ENCODE measurements at regions not wholly inside any gene's neighbourhood (a gene's known extent, or its start where the extent isn't known, plus 50 kb on each side); places are given as distances from the start of the nearest gene placed in this dataset.

DNA sequence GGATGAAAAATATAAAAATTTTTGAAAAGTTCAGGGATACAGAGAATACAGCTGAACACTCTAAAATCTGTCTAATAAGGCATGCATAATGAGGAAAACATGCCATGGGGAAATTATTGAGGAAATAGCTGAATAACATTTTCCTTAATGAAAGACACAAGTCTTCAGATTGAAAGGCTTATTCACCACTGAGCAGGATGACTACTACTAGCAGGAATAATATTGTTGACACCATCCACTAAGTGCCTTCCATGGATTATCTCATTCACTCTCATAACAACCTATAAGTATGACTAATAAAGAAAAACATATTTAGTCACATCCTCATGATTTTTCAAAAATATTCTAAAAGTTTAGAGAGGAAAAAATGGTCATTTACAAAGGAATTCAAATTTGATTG is 96.7 kb upstream of the FER start:
- H3K4me1 Mint-ChIP-seq: no peaks in the 10 kb centered on the region
- H3K27me3 Mint-ChIP-seq: peaks cover 2% of the 10 kb centered on the region
- H3K27ac Mint-ChIP-seq: no peak overlapping the region
- no peak overlapping the region for H3K4me3 Mint-ChIP-seq
- intact Hi-C loops (cut with micrococcal nuclease): no loop called here
- ChIA-PET POLR2A (no interaction called here), CTCF (interaction anchor here (0.6 kb wide), 1 partner anchor 10 kb away, joined by 5 read pairs; no protein-coding TSS in a partner anchor)
- DNase-seq (no peak), ATAC-seq (ENCODE audit: low read depth) (no peak)
- peaks cover 2% of the 10 kb centered on the region for H3K36me3 Mint-ChIP-seq (ENCODE audit: low read depth)
- H3K9me3 Mint-ChIP-seq: peaks cover 7% of the 10 kb centered on the region
- TF ChIP-seq, protein P1, sequence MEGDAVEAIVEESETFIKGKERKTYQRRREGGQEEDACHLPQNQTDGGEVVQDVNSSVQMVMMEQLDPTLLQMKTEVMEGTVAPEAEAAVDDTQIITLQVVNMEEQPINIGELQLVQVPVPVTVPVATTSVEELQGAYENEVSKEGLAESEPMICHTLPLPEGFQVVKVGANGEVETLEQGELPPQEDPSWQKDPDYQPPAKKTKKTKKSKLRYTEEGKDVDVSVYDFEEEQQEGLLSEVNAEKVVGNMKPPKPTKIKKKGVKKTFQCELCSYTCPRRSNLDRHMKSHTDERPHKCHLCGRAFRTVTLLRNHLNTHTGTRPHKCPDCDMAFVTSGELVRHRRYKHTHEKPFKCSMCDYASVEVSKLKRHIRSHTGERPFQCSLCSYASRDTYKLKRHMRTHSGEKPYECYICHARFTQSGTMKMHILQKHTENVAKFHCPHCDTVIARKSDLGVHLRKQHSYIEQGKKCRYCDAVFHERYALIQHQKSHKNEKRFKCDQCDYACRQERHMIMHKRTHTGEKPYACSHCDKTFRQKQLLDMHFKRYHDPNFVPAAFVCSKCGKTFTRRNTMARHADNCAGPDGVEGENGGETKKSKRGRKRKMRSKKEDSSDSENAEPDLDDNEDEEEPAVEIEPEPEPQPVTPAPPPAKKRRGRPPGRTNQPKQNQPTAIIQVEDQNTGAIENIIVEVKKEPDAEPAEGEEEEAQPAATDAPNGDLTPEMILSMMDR (IDR thresholded peaks at IDR 0.05): no peak

GRCh38 chr5:108649646-108650045 is 98.1 kb upstream of the FER start:
- peaks cover 7% of the 10 kb centered on the region for H3K9me3 Mint-ChIP-seq
- peaks cover 2% of the 10 kb centered on the region for H3K36me3 Mint-ChIP-seq (ENCODE audit: low read depth)
- intact Hi-C loops (cut with micrococcal nuclease): no loop called here
- ATAC-seq (ENCODE audit: low read depth) (no peak), DNase-seq (no peak)
- H3K27me3 Mint-ChIP-seq: no peaks in the 10 kb centered on the region
- H3K4me3 Mint-ChIP-seq: no peak overlapping the region
- ChIA-PET POLR2A (no interaction called here), CTCF (no interaction called here)
- TF ChIP-seq, protein P1 (IDR thresholded peaks at IDR 0.05): no peak
- no peak overlapping the region for H3K27ac Mint-ChIP-seq
- H3K4me1 Mint-ChIP-seq: no peaks in the 10 kb centered on the region

DNA sequence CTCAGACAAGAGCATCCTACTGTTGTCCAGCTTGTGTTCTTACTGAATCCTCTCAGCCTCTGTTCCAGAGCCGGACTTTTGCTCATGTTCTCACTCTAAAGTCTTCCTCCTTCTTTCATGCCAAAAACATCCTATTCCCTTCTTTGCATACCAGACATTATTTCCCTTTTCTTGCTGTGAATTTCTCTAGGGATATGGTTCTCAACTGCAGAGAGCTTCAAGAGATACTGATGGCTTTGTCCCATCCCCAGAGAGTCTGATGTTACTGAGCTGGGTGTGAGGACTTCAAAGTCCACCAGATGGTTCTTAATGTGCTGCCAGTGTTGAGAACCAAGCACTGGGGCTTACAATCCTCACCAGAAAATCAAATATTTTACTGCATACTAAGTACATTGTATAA is 98.6 kb upstream of the FER start:
- no peaks in the 10 kb centered on the region for H3K4me1 Mint-ChIP-seq
- DNase-seq: no peak
- CTCF ChIA-PET: no interaction called here
- TF ChIP-seq, protein P1 (IDR thresholded peaks at IDR 0.05): no peak
- no peak for ATAC-seq (ENCODE audit: low read depth)
- intact Hi-C loops (cut with micrococcal nuclease): no loop called here
- no peak overlapping the region for H3K4me3 Mint-ChIP-seq
- H3K9me3 Mint-ChIP-seq: peaks cover 7% of the 10 kb centered on the region
- POLR2A ChIA-PET: no interaction called here
- H3K36me3 Mint-ChIP-seq (ENCODE audit: low read depth): peaks cover 2% of the 10 kb centered on the region
- H3K27me3 Mint-ChIP-seq: no peaks in the 10 kb centered on the region
- H3K27ac Mint-ChIP-seq: no peak overlapping the region

DNA sequence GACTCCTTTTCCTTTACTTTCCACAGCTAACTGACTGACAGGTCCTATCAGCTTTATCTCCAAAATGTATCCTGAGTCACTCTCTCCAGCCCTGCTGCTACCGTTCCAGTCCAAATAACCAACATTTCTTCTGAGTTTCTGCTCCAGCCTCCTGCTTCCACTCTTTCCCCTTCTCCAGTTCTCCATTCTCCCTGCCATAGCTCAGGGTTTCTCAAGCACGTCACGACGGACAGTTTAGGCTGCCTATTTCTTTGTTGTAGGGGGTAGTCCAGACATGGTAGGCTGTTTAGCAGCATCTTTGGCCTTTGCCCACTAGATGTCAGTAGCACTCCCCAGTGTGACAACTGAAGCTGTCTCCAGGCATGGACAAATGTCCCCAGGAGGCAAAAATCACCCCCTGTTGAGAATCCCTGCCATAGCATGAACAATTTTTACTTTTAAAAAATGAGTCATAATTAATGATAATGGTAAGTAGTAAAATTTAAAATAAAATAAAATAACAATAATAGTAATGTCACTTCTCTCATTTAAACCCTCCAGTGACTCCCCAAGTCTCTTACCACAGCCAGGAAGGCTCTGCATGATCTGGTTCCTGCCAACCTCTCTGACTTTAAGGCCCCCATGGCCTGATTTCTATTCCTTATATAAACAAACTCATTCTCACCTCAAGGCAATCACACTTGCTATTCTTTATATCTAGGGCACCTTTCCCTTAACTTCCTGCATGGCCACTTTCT is 105.4 kb upstream of the FER start:
- Mint-ChIP-seq H3K27ac (no peak overlapping the region), H3K4me3 (no peak overlapping the region), H3K27me3 (peaks cover 5% of the 10 kb centered on the region), H3K4me1 (peaks cover 2% of the 10 kb centered on the region), H3K9me3 (peaks cover 7% of the 10 kb centered on the region), H3K36me3 (ENCODE audit: low read depth) (peaks cover 2% of the 10 kb centered on the region)
- POLR2A ChIA-PET: no interaction called here
- CTCF ChIA-PET: interaction anchor here (0.6 to 2.1 kb wide), 15 partner anchors 9 to 1983 kb away, joined by 3 to 6 read pairs (median 3); no protein-coding TSS in a partner anchor
- DNase-seq (peak; percentile 20), ATAC-seq (ENCODE audit: low read depth) (peak; percentile 77)
- TF ChIP-seq, protein P1 (IDR thresholded peaks at IDR 0.05): peak; percentile 70
- intact Hi-C loops (cut with micrococcal nuclease): loop anchor here (1.0 to 2.0 kb wide), 7 partner anchors 38 to 1983 kb away; partner anchors contain the start of gene MAN2A1

- H3K4me3 Mint-ChIP-seq: no peak overlapping the region
- intact Hi-C loops (cut with micrococcal nuclease): no loop called here
- DNase-seq (no peak), ATAC-seq (ENCODE audit: low read depth) (no peak)
- H3K27me3 Mint-ChIP-seq: peaks cover 6% of the 10 kb centered on the region
- H3K9me3 Mint-ChIP-seq: peaks cover under 1% of the 10 kb centered on the region
- H3K27ac Mint-ChIP-seq: no peak overlapping the region
- H3K36me3 Mint-ChIP-seq (ENCODE audit: low read depth): no peaks in the 10 kb centered on the region
- H3K4me1 Mint-ChIP-seq: peaks cover 2% of the 10 kb centered on the region
- POLR2A ChIA-PET: no interaction called here
- CTCF ChIA-PET: interaction anchor here (0.9 to 2.1 kb wide), 9 partner anchors 10 to 843 kb away, joined by 3 to 6 read pairs (median 3); no protein-coding TSS in a partner anchor
- TF ChIP-seq, protein P1 (IDR thresholded peaks at IDR 0.05): no peak
Measured at GRCh38 chr5:108641596-108641995, 106.1 kb upstream of the FER start.

Measured in activated B cell treated with CpG ODN at 0.5 μM for 24 hours (primary cell).